Stimulated activated CD4-positive, alpha-beta T cell treated with anti-CD3 and anti-CD28 coated beads, Interleukin-1b, Interleukin-23, amount 100 ng/mL, for 24 hours (primary cell): ENCODE measurements at regions not wholly inside any gene's neighbourhood (a gene's known extent, or its start where the extent isn't known, plus 50 kb on each side); places are given as distances from the start of the nearest gene placed in this dataset.

ENCODE experiments used
- DNase-seq, 4 experiments: peaks; one replicate each; pipeline ENCODE4 v3.0.0-alpha.2; 2020; ENCODE audit warnings: low read depth in 4 of 4, low spot score in 1 of 4

- DNase-seq: no peak
These were observed 1045.7 kb downstream of the C4orf33 start for GRCh38 chr4:130141651-130142050.

- DNase-seq: no peak
These were observed 1047.7 kb downstream of the C4orf33 start for GRCh38 chr4:130143656-130144055.

- no peak for DNase-seq
These were observed 1050.8 kb downstream of the C4orf33 start for GRCh38 chr4:130146773-130147172.

GRCh38 chr4:130147641-130148040, 1051.7 kb downstream of the C4orf33 start:
- DNase-seq: no peak

GRCh38 chr4:130154901-130155300, 1058.9 kb downstream of the C4orf33 start:
- DNase-seq: no peak

- no peak for DNase-seq
These were observed 1067.7 kb downstream of the C4orf33 start for GRCh38 chr4:130163701-130164100.

- DNase-seq: no peak
These were observed 1069.4 kb downstream of the C4orf33 start for GRCh38 chr4:130165381-130165780.

- no peak for DNase-seq
These were observed 1076.2 kb downstream of the C4orf33 start for GRCh38 chr4:130172156-130172555.

GRCh38 chr4:130178106-130178505, 1082.2 kb downstream of the C4orf33 start:
- no peak for DNase-seq

GRCh38 chr4:130183096-130183495, 1087.1 kb downstream of the C4orf33 start:
- no peak for DNase-seq

- DNase-seq: no peak
These were observed 1087.8 kb downstream of the C4orf33 start for GRCh38 chr4:130183766-130184165.

GRCh38 chr4:130185123-130185522, 1089.2 kb downstream of the C4orf33 start:
- DNase-seq: no peak

GRCh38 chr4:130186931-130187330, 1091.0 kb downstream of the C4orf33 start:
- DNase-seq: no peak

GRCh38 chr4:130187587-130187986, 1091.6 kb downstream of the C4orf33 start:
- no peak for DNase-seq

- no peak for DNase-seq
These were observed 1096.8 kb downstream of the C4orf33 start for GRCh38 chr4:130192787-130193186.

- DNase-seq: no peak
These were observed 1102.0 kb downstream of the C4orf33 start for GRCh38 chr4:130197946-130198345.

- DNase-seq: no peak
These were observed 1107.6 kb downstream of the C4orf33 start for GRCh38 chr4:130203571-130203970.

- DNase-seq: no peak
These were observed 1114.9 kb downstream of the C4orf33 start for GRCh38 chr4:130210864-130211263.

- DNase-seq: no peak
These were observed 1118.3 kb downstream of the C4orf33 start for GRCh38 chr4:130214268-130214667.

GRCh38 chr4:130233377-130234047, 1137.6 kb downstream of the C4orf33 start:
- no peak for DNase-seq

GRCh38 chr4:130238121-130238520, 1142.2 kb downstream of the C4orf33 start:
- no peak for DNase-seq

GRCh38 chr4:130249002-130249401, 1153.0 kb downstream of the C4orf33 start:
- no peak for DNase-seq

- no peak for DNase-seq
These were observed 1161.3 kb downstream of the C4orf33 start for GRCh38 chr4:130257271-130257670.
